Neuronal stem cell (in vitro differentiated cells): ENCODE measurements at regions not wholly inside any gene's neighbourhood (a gene's known extent, or its start where the extent isn't known, plus 50 kb on each side); places are given as distances from the start of the nearest gene placed in this dataset.

ENCODE experiments used
- DNase-seq: peaks from one replicate; pipeline ENCODE4 v3.0.0-alpha.2; 2013; ENCODE audit warnings: low spot score
- H2AFZ ChIP-seq: one replicate; pipeline ENCODE4 v1.6.1; 2013; ENCODE audit warnings: mild to moderate bottlenecking, low read length, inconsistent platforms
- H2AK5ac ChIP-seq: 2 replicates; pipeline ENCODE4 v1.6.1; 2013; ENCODE audit warnings: low read depth, mild to moderate bottlenecking, inconsistent platforms, low read length, moderate library complexity, mixed read lengths
- H2BK120ac ChIP-seq: 2 replicates; pipeline ENCODE4 v1.6.1; 2013; ENCODE audit warnings: low read depth, mild to moderate bottlenecking, inconsistent platforms, low read length, moderate library complexity, mixed read lengths
- H2BK12ac ChIP-seq: one replicate; pipeline ENCODE4 v1.6.1; 2013; ENCODE audit warnings: low read length, inconsistent platforms
- H2BK15ac ChIP-seq: 2 replicates; pipeline ENCODE4 v1.6.1; 2013; ENCODE audit warnings: mild to moderate bottlenecking, low read length, inconsistent platforms, mixed read lengths
- H2BK5ac ChIP-seq: one replicate; pipeline ENCODE4 v1.6.1; 2013; ENCODE audit warnings: inconsistent platforms, mild to moderate bottlenecking, low read length, moderate library complexity
- H3K14ac ChIP-seq: one replicate; pipeline ENCODE4 v1.6.1; 2013; ENCODE audit warnings: low read length, inconsistent platforms
- H3K18ac ChIP-seq: 2 replicates; pipeline ENCODE4 v1.6.1; 2013; ENCODE audit warnings: low read length, inconsistent platforms
- H3K23ac ChIP-seq: 2 replicates; pipeline ENCODE4 v1.6.1; 2013; ENCODE audit warnings: low read depth, mild to moderate bottlenecking, mixed read lengths, low read length, inconsistent platforms; ENCODE audit not compliant: poor library complexity
- H3K27ac ChIP-seq: replicated peaks from 3 replicates; pipeline ENCODE4 v1.5.1; 2013; ENCODE audit warnings: low read length, inconsistent platforms
- H3K27me3 ChIP-seq, 3 experiments: 2 replicates each; pipeline ENCODE4 v1.6.1; 2013; ENCODE audit warnings: low read length in 3 of 3, mild to moderate bottlenecking in 2 of 3, inconsistent platforms in 1 of 3, low read depth in 1 of 3, mixed read lengths in 1 of 3, moderate library complexity in 1 of 3; ENCODE audit not compliant: control insufficient read depth in 3 of 3, insufficient read depth in 3 of 3
- H3K36me3 ChIP-seq, 2 donors: replicated peaks in 1 of 2; 2 replicates each; pipeline ENCODE4 v1.6.1; 2013; ENCODE audit warnings: low read length in 2 of 2; ENCODE audit not compliant: control insufficient read depth in 2 of 2, insufficient read depth in 2 of 2
- H3K4ac ChIP-seq: 2 replicates; pipeline ENCODE4 v1.6.1; 2013; ENCODE audit warnings: inconsistent platforms, mild to moderate bottlenecking, low read length, moderate library complexity
- H3K4me1 ChIP-seq, 2 donors: 1 replicate in 1 of 2; 2 replicates in 1 of 2; pipeline ENCODE4 v1.6.1; 2013; ENCODE audit warnings: low read length in 2 of 2, low read depth in 1 of 2; ENCODE audit not compliant: control insufficient read depth in 2 of 2, insufficient read depth in 1 of 2
- H3K4me2 ChIP-seq: one replicate; pipeline ENCODE4 v1.6.1; 2013; ENCODE audit warnings: mild to moderate bottlenecking, low read length, inconsistent platforms; ENCODE audit not compliant: insufficient read depth, poor library complexity, severe bottlenecking
- H3K4me3 ChIP-seq, 2 donors: 2 replicates each; pipeline ENCODE4 v1.5.1; 2013; ENCODE audit warnings: low read length in 2 of 2, mild to moderate bottlenecking in 2 of 2, inconsistent platforms in 1 of 2, moderate library complexity in 1 of 2
- H3K79me1 ChIP-seq: one replicate; pipeline ENCODE4 v1.6.1; 2013; ENCODE audit warnings: low read depth, mild to moderate bottlenecking, inconsistent platforms, low read length, moderate library complexity
- H3K9ac ChIP-seq: one replicate; pipeline ENCODE4 v1.6.1; 2013; ENCODE audit warnings: mild to moderate bottlenecking, low read depth, low read length, inconsistent platforms; ENCODE audit not compliant: poor library complexity
- H3K9me3 ChIP-seq, 2 donors: replicated peaks in 1 of 2; 2 replicates each; pipeline versions ENCODE3 to v1.6.1; 2013; ENCODE audit warnings: low read length in 2 of 2, mild to moderate bottlenecking in 2 of 2, inconsistent platforms in 1 of 2, low read depth in 1 of 2, mixed read lengths in 1 of 2, moderate library complexity in 1 of 2; ENCODE audit not compliant: control insufficient read depth in 2 of 2, insufficient read depth in 1 of 2
- H4K8ac ChIP-seq: one replicate; pipeline ENCODE4 v1.6.1; 2013; ENCODE audit warnings: low read depth, mild to moderate bottlenecking, inconsistent platforms, low read length, moderate library complexity
- H4K91ac ChIP-seq: one replicate; pipeline ENCODE4 v1.6.1; 2013; ENCODE audit warnings: low read length, low read depth, mild to moderate bottlenecking, inconsistent platforms; ENCODE audit not compliant: poor library complexity
- WGBS, 2 donors: extraction: QIAGEN DNeasy Blood & Tissue Kit; methylation state at CpG; one replicate each; pipeline ENCODE4 v1.1.7; 2013; ENCODE audit warnings: missing lambda C conversion rate in 2 of 2, mixed read lengths in 1 of 2; ENCODE audit not compliant: insufficient read length in 2 of 2, insufficient replicate concordance in 1 of 2; ENCODE audit errors: extremely low coverage in 2 of 2; 5-methylcytosine and 5-hydroxymethylcytosine counted together

- Histone ChIP-seq H3K79me1 (no peaks in the 10 kb centered on the region), H3K18ac (no peak overlapping the region), H3K4me2 (no peak overlapping the region), H4K8ac (no peak overlapping the region), H3K23ac (no peak overlapping the region), H3K27me3 (no peaks in the 10 kb centered on the region), H3K36me3 (no peaks in the 10 kb centered on the region), H3K9ac (no peak overlapping the region), H2BK120ac (no peak overlapping the region), H4K91ac (no peak overlapping the region), H2AK5ac (no peak overlapping the region), H3K14ac (no peak overlapping the region), H2AFZ (no peak overlapping the region), H2BK12ac (no peak overlapping the region), H2BK15ac (no peak overlapping the region), H3K4me3 (no peak overlapping the region), H3K4ac (no peak overlapping the region), H2BK5ac (no peak overlapping the region), H3K27ac (no peak overlapping the region), H3K4me1 (no peaks in the 10 kb centered on the region), H3K9me3 (no peaks in the 10 kb centered on the region)
- WGBS, 2 donors = 100% methylated on average over 1 of the region's 4 CpGs; no CpG with 5 or more reads in 1 of the 2 donors
- no peak for DNase-seq
These were observed 96.2 kb upstream of the NAP1L1 start for GRCh38 chr12:76180401-76181277.

- Histone ChIP-seq H3K14ac (no peak overlapping the region), H3K4ac (no peak overlapping the region), H3K18ac (no peak overlapping the region), H3K27ac (no peak overlapping the region), H4K91ac (no peak overlapping the region), H2BK120ac (no peak overlapping the region), H4K8ac (no peak overlapping the region), H2BK12ac (no peak overlapping the region), H2BK5ac (no peak overlapping the region), H2AFZ (no peak overlapping the region), H2AK5ac (no peak overlapping the region), H2BK15ac (no peak overlapping the region), H3K36me3 (no peaks in the 10 kb centered on the region), H3K27me3 (no peaks in the 10 kb centered on the region), H3K9ac (no peak overlapping the region), H3K4me2 (no peak overlapping the region), H3K9me3 (no peaks in the 10 kb centered on the region), H3K23ac (no peak overlapping the region), H3K79me1 (no peaks in the 10 kb centered on the region), H3K4me3 (no peak overlapping the region), H3K4me1 (no peaks in the 10 kb centered on the region)
- no CpG with 5 or more reads among the region's 3 CpGs for WGBS, 2 donors
- no peak for DNase-seq
These were observed 94.0 kb upstream of the NAP1L1 start for GRCh38 chr12:76178452-76178851.

GRCh38 chr12:76177821-76178220, 93.3 kb upstream of the NAP1L1 start:
- no peaks in the 10 kb centered on the region for H3K9me3 ChIP-seq
- no peak overlapping the region for H2AK5ac ChIP-seq
- no peak overlapping the region for H3K9ac ChIP-seq
- H3K27me3 ChIP-seq = no peaks in the 10 kb centered on the region
- no peak overlapping the region for H2BK15ac ChIP-seq
- no peak for DNase-seq
- no peak overlapping the region for H3K4ac ChIP-seq
- no peaks in the 10 kb centered on the region for H3K36me3 ChIP-seq
- H2AFZ ChIP-seq = no peak overlapping the region
- no peak overlapping the region for H3K4me2 ChIP-seq
- no peaks in the 10 kb centered on the region for H3K79me1 ChIP-seq
- no peak overlapping the region for H3K27ac ChIP-seq
- H3K4me1 ChIP-seq = no peaks in the 10 kb centered on the region
- no peak overlapping the region for H3K18ac ChIP-seq
- H3K4me3 ChIP-seq = no peak overlapping the region
- H3K14ac ChIP-seq = no peak overlapping the region
- no peak overlapping the region for H3K23ac ChIP-seq
- H2BK5ac ChIP-seq = no peak overlapping the region
- no peak overlapping the region for H4K8ac ChIP-seq
- no peak overlapping the region for H4K91ac ChIP-seq
- H2BK12ac ChIP-seq = no peak overlapping the region
- no CpG with 5 or more reads among the region's 4 CpGs for WGBS, 2 donors
- H2BK120ac ChIP-seq = no peak overlapping the region

GRCh38 chr12:76176940-76177339, 92.5 kb upstream of the NAP1L1 start:
- Histone ChIP-seq H3K27me3 (no peaks in the 10 kb centered on the region), H2BK12ac (no peak overlapping the region), H4K91ac (no peak overlapping the region), H3K9ac (no peak overlapping the region), H4K8ac (no peak overlapping the region), H3K79me1 (no peaks in the 10 kb centered on the region), H2AK5ac (no peak overlapping the region), H3K14ac (no peak overlapping the region), H3K23ac (no peak overlapping the region), H3K9me3 (no peaks in the 10 kb centered on the region), H2BK15ac (no peak overlapping the region), H2BK120ac (no peak overlapping the region), H3K18ac (no peak overlapping the region), H2AFZ (no peak overlapping the region), H3K4me1 (no peaks in the 10 kb centered on the region), H3K4me2 (no peak overlapping the region), H3K36me3 (no peaks in the 10 kb centered on the region), H2BK5ac (no peak overlapping the region), H3K4me3 (no peak overlapping the region), H3K4ac (no peak overlapping the region), H3K27ac (no peak overlapping the region)
- DNase-seq = no peak
